ENCODE measurements at regions not wholly inside any gene's neighbourhood (a gene's known extent, or its start where the extent isn't known, plus 50 kb on each side); places are given as distances from the start of the nearest gene placed in this dataset.
"Not testable (repeated sequence)": the region's sequence is repeated elsewhere in the genome, so short reads cannot be mapped to it uniquely, and the experiment has no call there.

- Histone ChIP-seq H3K4me3 (ENCODE audit: low read length) (no peak overlapping the region), H3K4me1 (ENCODE audit: control insufficient read depth, insufficient read depth, low read length) (peaks cover 10% of the 10 kb centered on the region), H3K9ac (ENCODE audit: low read length) (no peak overlapping the region), H3K9me3 (ENCODE audit: control insufficient read depth, low read length) (no peaks in the 10 kb centered on the region), H3K27me3 (replicated peaks; ENCODE audit: control insufficient read depth, insufficient read depth, low read length) (no peaks in the 10 kb centered on the region), H3K36me3 (ENCODE audit: control insufficient read depth, insufficient read depth, low read length, severe bottlenecking) (no peaks in the 10 kb centered on the region)
- DNase-seq (ENCODE audit: low read depth): no peak
These were observed 158.1 kb downstream of the AEBP2 start for GRCh38 chr12:19597167-19598026.

GRCh38 chr12:19605720-19606119 lies 166.4 kb downstream of the AEBP2 start:
- Histone ChIP-seq H3K9ac (ENCODE audit: low read length) (no peak overlapping the region), H3K27me3 (replicated peaks; ENCODE audit: control insufficient read depth, insufficient read depth, low read length) (no peaks in the 10 kb centered on the region), H3K9me3 (ENCODE audit: control insufficient read depth, low read length) (peaks cover 3% of the 10 kb centered on the region), H3K4me3 (ENCODE audit: low read length) (no peak overlapping the region), H3K36me3 (ENCODE audit: control insufficient read depth, insufficient read depth, low read length, severe bottlenecking) (no peaks in the 10 kb centered on the region), H3K4me1 (ENCODE audit: control insufficient read depth, insufficient read depth, low read length) (no peaks in the 10 kb centered on the region)
- no peak for DNase-seq (ENCODE audit: low read depth)

- no peak for DNase-seq (ENCODE audit: low read depth)
- Histone ChIP-seq H3K36me3 (ENCODE audit: control insufficient read depth, insufficient read depth, low read length, severe bottlenecking) (no peaks in the 10 kb centered on the region), H3K4me1 (ENCODE audit: control insufficient read depth, insufficient read depth, low read length) (no peaks in the 10 kb centered on the region), H3K4me3 (ENCODE audit: low read length) (no peak overlapping the region), H3K27me3 (replicated peaks; ENCODE audit: control insufficient read depth, insufficient read depth, low read length) (no peaks in the 10 kb centered on the region), H3K9me3 (ENCODE audit: control insufficient read depth, low read length) (peaks cover 10% of the 10 kb centered on the region), H3K9ac (ENCODE audit: low read length) (no peak overlapping the region)
These were observed 168.7 kb downstream of the AEBP2 start for GRCh38 chr12:19608039-19608438.

GRCh38 chr12:19613051-19613535 lies 173.8 kb downstream of the AEBP2 start:
- H3K9ac ChIP-seq (ENCODE audit: low read length): no peak overlapping the region
- H3K27me3 ChIP-seq (replicated peaks; ENCODE audit: control insufficient read depth, insufficient read depth, low read length): no peaks in the 10 kb centered on the region
- DNase-seq (ENCODE audit: low read depth): no peak
- H3K36me3 ChIP-seq (ENCODE audit: control insufficient read depth, insufficient read depth, low read length, severe bottlenecking): no peaks in the 10 kb centered on the region
- H3K4me3 ChIP-seq (ENCODE audit: low read length): no peak overlapping the region
- H3K9me3 ChIP-seq (ENCODE audit: control insufficient read depth, low read length): peaks cover 10% of the 10 kb centered on the region
- H3K4me1 ChIP-seq (ENCODE audit: control insufficient read depth, insufficient read depth, low read length): peaks cover 6% of the 10 kb centered on the region

GRCh38 chr12:19614601-19615383 lies 175.5 kb downstream of the AEBP2 start:
- DNase-seq (ENCODE audit: low read depth): peak; percentile 25
- H3K27me3 ChIP-seq (replicated peaks; ENCODE audit: control insufficient read depth, insufficient read depth, low read length): no peaks in the 10 kb centered on the region
- no peaks in the 10 kb centered on the region for H3K36me3 ChIP-seq (ENCODE audit: control insufficient read depth, insufficient read depth, low read length, severe bottlenecking)
- peaks cover 9% of the 10 kb centered on the region for H3K4me1 ChIP-seq (ENCODE audit: control insufficient read depth, insufficient read depth, low read length)
- H3K9ac ChIP-seq (ENCODE audit: low read length): no peak overlapping the region
- peaks cover 10% of the 10 kb centered on the region for H3K9me3 ChIP-seq (ENCODE audit: control insufficient read depth, low read length)
- no peak overlapping the region for H3K4me3 ChIP-seq (ENCODE audit: low read length)

- H3K4me3 ChIP-seq (ENCODE audit: low read length): no peak overlapping the region
- H3K27me3 ChIP-seq (replicated peaks; ENCODE audit: control insufficient read depth, insufficient read depth, low read length): no peaks in the 10 kb centered on the region
- H3K9ac ChIP-seq (ENCODE audit: low read length): no peak overlapping the region
- H3K9me3 ChIP-seq (ENCODE audit: control insufficient read depth, low read length): peaks cover 10% of the 10 kb centered on the region
- H3K4me1 ChIP-seq (ENCODE audit: control insufficient read depth, insufficient read depth, low read length): peaks cover 9% of the 10 kb centered on the region
- no peaks in the 10 kb centered on the region for H3K36me3 ChIP-seq (ENCODE audit: control insufficient read depth, insufficient read depth, low read length, severe bottlenecking)
- DNase-seq (ENCODE audit: low read depth): no peak
These were observed 176.1 kb downstream of the AEBP2 start for GRCh38 chr12:19615384-19615725.

- Histone ChIP-seq H3K27me3 (replicated peaks; ENCODE audit: control insufficient read depth, insufficient read depth, low read length) (no peaks in the 10 kb centered on the region), H3K9ac (ENCODE audit: low read length) (no peak overlapping the region), H3K36me3 (ENCODE audit: control insufficient read depth, insufficient read depth, low read length, severe bottlenecking) (no peaks in the 10 kb centered on the region), H3K9me3 (ENCODE audit: control insufficient read depth, low read length) (no peaks in the 10 kb centered on the region), H3K4me1 (ENCODE audit: control insufficient read depth, insufficient read depth, low read length) (peaks cover 9% of the 10 kb centered on the region), H3K4me3 (ENCODE audit: low read length) (no peak overlapping the region)
- no peak for DNase-seq (ENCODE audit: low read depth)
These were observed 177.5 kb downstream of the AEBP2 start for GRCh38 chr12:19616781-19617180.

- no peak for DNase-seq (ENCODE audit: low read depth)
- Histone ChIP-seq H3K9ac (ENCODE audit: low read length) (no peak overlapping the region), H3K4me1 (ENCODE audit: control insufficient read depth, insufficient read depth, low read length) (peaks cover 5% of the 10 kb centered on the region), H3K27me3 (replicated peaks; ENCODE audit: control insufficient read depth, insufficient read depth, low read length) (no peaks in the 10 kb centered on the region), H3K36me3 (ENCODE audit: control insufficient read depth, insufficient read depth, low read length, severe bottlenecking) (no peaks in the 10 kb centered on the region), H3K9me3 (ENCODE audit: control insufficient read depth, low read length) (no peaks in the 10 kb centered on the region), H3K4me3 (ENCODE audit: low read length) (no peak overlapping the region)
These were observed 180.9 kb downstream of the AEBP2 start for GRCh38 chr12:19620222-19620621.

- H3K9me3 ChIP-seq (ENCODE audit: control insufficient read depth, low read length): no peaks in the 10 kb centered on the region
- no peak for DNase-seq (ENCODE audit: low read depth)
- H3K4me1 ChIP-seq (ENCODE audit: control insufficient read depth, insufficient read depth, low read length): peaks cover 3% of the 10 kb centered on the region
- H3K9ac ChIP-seq (ENCODE audit: low read length): no peak overlapping the region
- no peaks in the 10 kb centered on the region for H3K27me3 ChIP-seq (replicated peaks; ENCODE audit: control insufficient read depth, insufficient read depth, low read length)
- no peak overlapping the region for H3K4me3 ChIP-seq (ENCODE audit: low read length)
- no peaks in the 10 kb centered on the region for H3K36me3 ChIP-seq (ENCODE audit: control insufficient read depth, insufficient read depth, low read length, severe bottlenecking)
These were observed 184.6 kb downstream of the AEBP2 start for GRCh38 chr12:19623751-19624399.

- Histone ChIP-seq H3K4me1 (ENCODE audit: control insufficient read depth, insufficient read depth, low read length) (peaks cover 3% of the 10 kb centered on the region), H3K4me3 (ENCODE audit: low read length) (no peak overlapping the region), H3K36me3 (ENCODE audit: control insufficient read depth, insufficient read depth, low read length, severe bottlenecking) (no peaks in the 10 kb centered on the region), H3K9ac (ENCODE audit: low read length) (no peak overlapping the region), H3K27me3 (replicated peaks; ENCODE audit: control insufficient read depth, insufficient read depth, low read length) (no peaks in the 10 kb centered on the region), H3K9me3 (ENCODE audit: control insufficient read depth, low read length) (no peaks in the 10 kb centered on the region)
- no peak for DNase-seq (ENCODE audit: low read depth)
These were observed 185.2 kb downstream of the AEBP2 start for GRCh38 chr12:19624491-19624890.

GRCh38 chr12:19625551-19625950 lies 186.3 kb downstream of the AEBP2 start:
- H3K27me3 ChIP-seq (replicated peaks; ENCODE audit: control insufficient read depth, insufficient read depth, low read length); H3K4me1 ChIP-seq (ENCODE audit: control insufficient read depth, insufficient read depth, low read length); H3K36me3 ChIP-seq (ENCODE audit: control insufficient read depth, insufficient read depth, low read length, severe bottlenecking); H3K9ac ChIP-seq (ENCODE audit: low read length); DNase-seq (ENCODE audit: low read depth); H3K9me3 ChIP-seq (ENCODE audit: control insufficient read depth, low read length); H3K4me3 ChIP-seq (ENCODE audit: low read length): not testable (repeated sequence)
